SH-SY5Y (cell line): ENCODE measurements at regions not wholly inside any gene's neighbourhood (a gene's known extent, or its start where the extent isn't known, plus 50 kb on each side); places are given as distances from the start of the nearest gene placed in this dataset.

Experiments
- GATA2 ChIP-seq: IDR thresholded peaks from 2 replicates; pipeline ENCODE4 v1.6.1; 2011; ENCODE audit warnings: mild to moderate bottlenecking, low read depth, low read length
- GATA3 ChIP-seq: IDR thresholded peaks from 2 replicates; pipeline ENCODE4 v1.6.1; 2011; ENCODE audit warnings: low read depth, mild to moderate bottlenecking, low read length, moderate library complexity

DNA sequence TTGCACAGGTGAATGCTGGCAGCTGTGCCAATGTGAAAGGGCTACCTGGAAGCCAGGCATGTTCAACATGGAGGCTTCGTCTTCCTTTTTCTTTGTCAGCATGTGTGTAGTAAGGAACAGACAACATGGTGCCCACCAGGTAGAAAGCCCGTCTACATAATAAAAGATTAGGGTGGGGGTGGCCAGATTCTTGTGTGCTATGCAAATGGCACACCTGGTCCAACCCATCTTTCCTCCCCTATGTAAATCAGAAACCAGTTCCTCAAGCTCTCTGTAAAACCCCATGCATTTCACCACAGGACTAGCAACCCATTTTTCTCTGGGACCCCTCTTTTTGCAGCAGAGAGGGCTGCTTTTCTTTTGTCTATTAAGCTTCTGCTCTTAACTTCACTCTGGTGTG, 72.3 kb upstream of the ZP4 start:
- no peak for TF ChIP-seq GATA2
- no peak for TF ChIP-seq GATA3
